Stimulated activated CD8-positive, alpha-beta memory T cell treated with anti-CD3 and anti-CD28 coated beads, Interleukin-15, amount 100 ng/mL, for 24 hours (primary cell): ENCODE measurements at regions not wholly inside any gene's neighbourhood (a gene's known extent, or its start where the extent isn't known, plus 50 kb on each side); places are given as distances from the start of the nearest gene placed in this dataset.

Source experiments
- DNase-seq: peaks from one replicate; pipeline ENCODE4 v3.0.0-alpha.2; 2020; ENCODE audit warnings: low read depth

DNA sequence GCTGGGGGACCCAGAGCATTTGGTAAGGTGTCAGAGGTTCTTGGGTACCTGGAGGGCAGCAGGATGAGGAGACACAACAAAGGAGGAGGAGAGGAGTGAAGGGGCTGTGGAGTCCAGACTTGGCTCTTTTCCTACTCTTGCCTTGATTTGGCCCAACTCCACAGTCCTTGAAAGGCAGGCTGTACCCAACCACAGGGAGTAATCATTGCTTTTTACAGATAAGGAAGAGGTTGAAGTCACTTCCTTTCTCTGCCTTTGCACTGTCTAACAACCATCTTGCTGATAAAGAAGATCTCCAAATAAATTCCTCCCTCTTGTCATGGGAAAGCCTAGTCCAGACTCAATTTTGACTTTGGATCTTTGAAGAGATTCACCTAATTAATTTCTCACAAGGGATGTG lies 226.8 kb upstream of the HMGA2 start:
- DNase-seq, result no peak

GRCh38 chr12:65598688-65599087 lies 225.6 kb upstream of the HMGA2 start:
- DNase-seq, result no peak

- DNase-seq, result no peak
These were observed 222.1 kb upstream of the HMGA2 start for GRCh38 chr12:65602253-65602609.

GRCh38 chr12:65602610-65603295 lies 221.5 kb upstream of the HMGA2 start:
- no peak for DNase-seq

DNA sequence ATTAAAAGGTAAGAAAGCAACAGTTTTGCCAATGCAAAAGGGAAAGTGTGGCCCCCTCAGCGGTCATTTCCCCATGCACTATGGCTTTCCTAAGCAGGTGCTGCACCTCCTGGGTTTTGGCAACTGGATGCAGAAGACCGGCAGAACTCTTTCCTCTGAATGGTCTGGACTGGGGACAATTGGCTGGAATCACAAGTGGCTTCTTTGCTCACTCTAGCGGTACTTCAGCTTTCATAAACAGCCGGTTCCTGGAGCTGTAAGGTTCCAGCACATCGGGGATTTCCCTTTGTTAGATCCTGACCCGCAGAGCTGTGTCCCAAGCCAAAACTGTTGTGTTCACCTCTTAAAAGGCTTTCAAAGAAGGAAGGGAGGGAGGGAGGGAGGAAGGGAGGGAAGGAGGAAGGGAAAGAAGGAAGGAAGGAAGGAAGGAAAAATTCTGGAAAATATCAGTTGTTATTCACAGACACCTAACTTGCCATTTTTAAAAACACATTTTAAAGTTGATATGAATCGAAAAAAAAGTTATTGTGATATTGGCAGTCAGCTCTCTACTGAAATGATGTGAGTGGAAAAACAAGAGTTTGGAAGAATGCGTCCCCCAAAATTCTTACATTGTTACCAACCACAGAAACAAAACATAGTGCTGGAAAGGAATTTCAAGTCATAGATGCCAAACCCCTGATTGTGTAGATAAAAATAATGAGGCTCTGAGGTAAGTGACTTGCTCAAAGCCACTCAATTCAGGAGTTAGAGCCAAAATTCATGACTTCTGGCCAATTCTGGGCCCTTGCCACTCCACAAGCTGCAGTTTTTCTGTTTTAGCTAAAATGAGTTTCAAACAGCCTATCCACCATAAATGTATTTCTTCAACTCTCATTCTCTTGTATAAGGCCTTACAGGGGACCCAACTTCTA lies 220.6 kb upstream of the HMGA2 start:
- no peak for DNase-seq

- no peak for DNase-seq
These were observed 219.3 kb upstream of the HMGA2 start for GRCh38 chr12:65605019-65605418.

GRCh38 chr12:65606008-65606766 lies 218.1 kb upstream of the HMGA2 start:
- DNase-seq, result no peak

GRCh38 chr12:65607401-65607841 lies 216.9 kb upstream of the HMGA2 start:
- no peak for DNase-seq

- no peak for DNase-seq
These were observed 215.9 kb upstream of the HMGA2 start for GRCh38 chr12:65608319-65608916.

- DNase-seq, result no peak
These were observed 214.9 kb upstream of the HMGA2 start for GRCh38 chr12:65609359-65609771.

DNA sequence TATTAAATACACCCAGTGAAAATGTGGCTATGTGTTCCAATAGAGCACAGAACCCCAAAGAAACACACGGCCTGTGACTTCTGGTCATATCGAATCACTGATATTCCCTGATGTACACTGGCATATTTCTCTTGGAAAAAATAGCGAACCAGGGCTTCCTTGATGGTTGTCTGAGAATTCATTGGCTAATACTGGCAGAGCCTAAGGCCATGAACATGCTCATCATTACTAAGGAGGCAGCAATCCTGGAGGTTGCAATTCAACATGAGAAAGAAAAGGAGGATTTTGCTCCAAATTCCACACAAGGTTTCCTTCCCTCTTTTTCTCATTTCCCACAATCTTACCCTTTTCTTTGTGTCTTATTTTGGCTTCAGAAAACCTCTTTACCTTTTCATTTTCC lies 212.9 kb upstream of the HMGA2 start:
- DNase-seq, result no peak

- no peak for DNase-seq
These were observed 211.8 kb upstream of the HMGA2 start for GRCh38 chr12:65612440-65612839.

DNA sequence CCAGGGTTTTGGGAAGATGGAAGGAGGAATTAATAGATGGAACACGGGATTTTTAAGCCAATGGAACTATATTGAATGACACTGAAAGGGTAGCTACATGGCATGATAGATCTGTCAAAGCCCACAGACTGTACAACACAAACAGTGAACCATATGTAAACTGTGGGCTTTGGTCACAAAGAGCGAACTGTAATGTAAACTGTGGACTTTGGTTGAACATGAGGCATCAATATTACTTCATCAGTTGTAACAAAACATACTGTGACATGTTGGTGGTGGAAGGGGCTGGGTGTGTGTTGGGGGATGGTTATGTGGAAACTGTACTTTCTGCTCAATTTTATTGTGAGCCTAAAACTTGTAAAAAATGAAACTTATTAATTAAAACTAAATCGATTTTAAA lies 210.6 kb upstream of the HMGA2 start:
- no peak for DNase-seq

DNA sequence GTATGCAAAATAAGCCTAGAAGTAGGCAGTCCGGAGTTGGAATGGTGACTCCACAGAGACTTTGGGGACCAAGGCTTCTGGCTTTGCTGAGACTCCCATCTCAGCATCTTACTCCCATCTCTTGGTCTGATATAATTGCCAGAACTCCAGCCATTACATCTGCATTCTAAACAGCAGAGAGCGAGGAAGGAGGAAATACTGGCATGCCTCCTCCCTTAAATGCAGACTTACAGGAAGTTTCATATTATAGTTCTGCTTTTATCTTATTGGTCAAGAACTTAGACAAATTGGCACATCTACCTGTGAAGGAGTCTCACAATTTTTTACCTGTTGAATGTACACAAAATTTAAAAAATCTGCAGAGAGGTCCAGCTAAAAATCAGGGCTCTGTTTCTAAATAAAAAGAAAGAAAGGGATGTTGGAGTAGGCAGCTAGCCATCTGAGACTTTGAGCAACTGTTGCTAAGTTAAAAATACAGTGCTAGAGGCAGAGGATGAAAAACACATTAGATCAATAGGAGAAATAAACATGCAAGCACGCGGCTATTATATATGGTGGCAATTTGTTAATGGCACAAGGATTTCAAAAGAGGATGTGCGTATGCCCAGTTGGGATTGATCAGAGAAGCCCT lies 209.9 kb upstream of the HMGA2 start:
- DNase-seq, result no peak

GRCh38 chr12:65615118-65615517 lies 209.2 kb upstream of the HMGA2 start:
- no peak for DNase-seq

DNA sequence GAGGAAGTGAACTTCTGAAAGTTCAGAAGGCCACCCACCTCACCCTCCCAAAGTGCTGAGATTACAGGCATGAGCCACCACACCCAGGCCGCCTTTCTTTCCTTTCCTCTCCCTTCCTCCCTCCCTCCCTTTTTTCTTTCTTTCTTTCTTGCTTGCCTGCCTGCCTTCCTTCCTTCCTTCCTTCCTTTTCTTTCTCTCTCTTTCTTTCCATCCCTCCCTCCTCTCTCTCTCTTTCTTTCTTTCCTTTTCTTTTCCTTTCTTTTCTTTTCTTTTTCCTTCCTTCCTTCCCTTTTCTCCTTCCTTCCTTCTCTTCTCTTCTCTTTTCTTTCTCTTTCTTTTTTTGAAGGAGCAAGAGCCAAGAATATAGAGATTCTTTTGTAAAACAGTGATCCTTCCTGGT lies 208.3 kb upstream of the HMGA2 start:
- no peak for DNase-seq

DNA sequence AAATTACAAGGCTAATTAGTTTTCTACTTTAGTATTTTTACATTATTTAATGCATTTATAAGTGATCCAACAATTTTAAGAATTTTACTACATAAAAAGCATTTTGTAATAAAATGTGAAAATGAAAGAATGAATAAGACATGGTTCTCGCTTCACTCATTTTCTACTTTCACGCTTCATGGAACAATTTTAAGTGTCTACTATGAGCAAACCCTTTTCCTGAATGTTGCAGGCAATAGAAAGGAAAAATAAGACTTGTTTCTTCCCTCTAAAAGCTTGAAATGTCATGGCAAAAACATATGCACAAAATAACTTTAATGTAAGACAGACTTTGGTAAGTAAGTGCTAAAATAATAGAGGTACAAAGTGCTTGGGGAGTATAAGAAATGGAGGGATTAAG lies 205.7 kb upstream of the HMGA2 start:
- DNase-seq, result no peak

GRCh38 chr12:65619018-65619417 lies 205.3 kb upstream of the HMGA2 start:
- no peak for DNase-seq

- DNase-seq, result no peak
These were observed 204.2 kb upstream of the HMGA2 start for GRCh38 chr12:65620046-65620445.

DNA sequence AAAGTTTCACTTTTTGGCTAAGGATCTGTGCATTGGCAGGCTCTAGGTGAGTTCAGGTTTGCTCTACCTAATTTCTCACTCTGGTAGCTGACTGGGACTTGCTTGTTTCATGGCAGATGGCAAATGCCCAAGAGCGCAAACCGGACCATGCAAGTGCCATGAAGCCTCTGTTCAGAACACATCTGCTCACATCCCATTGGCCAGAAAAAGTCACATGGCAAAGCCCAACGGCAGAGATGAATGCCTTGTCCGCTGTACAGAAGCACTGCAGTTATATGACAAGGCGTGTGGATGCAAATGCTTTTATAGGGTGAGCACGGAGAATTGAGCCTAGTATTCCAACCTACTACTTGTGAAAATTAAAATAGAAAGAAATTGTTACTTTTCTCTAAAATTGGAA lies 202.2 kb upstream of the HMGA2 start:
- DNase-seq, result no peak

GRCh38 chr12:65623507-65623906 lies 200.8 kb upstream of the HMGA2 start:
- no peak for DNase-seq

- DNase-seq, result no peak
These were observed 199.7 kb upstream of the HMGA2 start for GRCh38 chr12:65624554-65625086.
